ENCODE measurements at regions not wholly inside any gene's neighbourhood (a gene's known extent, or its start where the extent isn't known, plus 50 kb on each side); places are given as distances from the start of the nearest gene placed in this dataset.

DNA sequence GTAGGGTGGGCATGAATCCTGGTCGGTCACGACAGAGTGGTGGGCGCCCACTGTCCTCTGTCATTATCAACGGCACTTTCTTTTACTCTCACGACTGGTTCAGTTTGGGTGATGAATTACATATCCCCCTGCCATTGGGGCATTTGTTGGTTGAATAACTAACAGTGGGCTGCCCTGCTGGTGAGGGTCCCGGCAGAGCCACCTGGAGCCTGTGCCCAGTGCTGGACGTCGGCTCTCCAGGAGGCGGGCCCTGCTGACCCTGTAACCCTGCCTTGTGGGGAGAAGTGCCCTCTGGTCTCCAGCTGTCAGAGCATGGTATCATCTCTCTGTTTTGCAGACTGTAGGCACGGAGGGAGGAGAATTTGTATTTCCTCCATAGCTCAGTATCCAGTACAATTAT is 199.1 kb downstream of the GLRX3 start:
- TF ChIP-seq EZH2phosphoT487 (IDR thresholded peaks at IDR 0.05; ENCODE audit: insufficient read depth, low read depth) = no peak
- no peak for TF ChIP-seq EZH2 (IDR thresholded peaks at IDR 0.05; ENCODE audit: insufficient read depth, poor library complexity, severe bottlenecking)

Data from GM23248 (cell line).